Bronchial epithelial cell (primary cell): ENCODE measurements at regions not wholly inside any gene's neighbourhood (a gene's known extent, or its start where the extent isn't known, plus 50 kb on each side); places are given as distances from the start of the nearest gene placed in this dataset.

Experiments
- DNase-seq: peaks from one replicate; pipeline ENCODE4 v3.0.0-alpha.2; 2010; ENCODE audit warnings: low read depth
- FAIRE-seq: peaks from 2 replicates; lab custom pipeline; 2011; peaks lifted over from hg19 to GRCh38; lab: Jason Lieb, UNC
- H3K27me3 ChIP-seq: 2 replicates; pipeline ENCODE4 v1.5.1; 2011; ENCODE audit warnings: low read length; ENCODE audit not compliant: control insufficient read depth, insufficient read depth
- H3K36me3 ChIP-seq: 2 replicates; pipeline ENCODE4 v1.5.1; 2011; ENCODE audit warnings: low read length; ENCODE audit not compliant: control insufficient read depth, insufficient read depth
- H3K4me3 ChIP-seq: 2 replicates; pipeline ENCODE4 v1.5.1; 2011; ENCODE audit warnings: mild to moderate bottlenecking, low read depth, low read length, control low read depth
- CTCF ChIP-seq: IDR thresholded peaks from 2 replicates; pipeline ENCODE4 v1.5.1; 2011; ENCODE audit warnings: mild to moderate bottlenecking, moderate library complexity, low read length, control low read depth, inconsistent platforms; ENCODE audit not compliant: insufficient read depth, severe bottlenecking

- H3K4me3 ChIP-seq = no peak overlapping the region
- TF ChIP-seq CTCF = no peak
- FAIRE-seq (no peak), DNase-seq (no peak)
- H3K27me3 ChIP-seq = no peaks in the 10 kb centered on the region
- no peaks in the 10 kb centered on the region for H3K36me3 ChIP-seq
Observed at GRCh38 chr2:37560863-37561614, 110.4 kb downstream of the CDC42EP3 start.

- TF ChIP-seq CTCF = no peak
- peak; percentile 96 for DNase-seq
- Histone ChIP-seq H3K27me3 (no peaks in the 10 kb centered on the region), H3K4me3 (no peak overlapping the region), H3K36me3 (no peaks in the 10 kb centered on the region)
- no peak for FAIRE-seq
Observed at GRCh38 chr2:37561615-37562569, 109.5 kb downstream of the CDC42EP3 start.

- no peak for FAIRE-seq
- DNase-seq = no peak
- no peaks in the 10 kb centered on the region for H3K36me3 ChIP-seq
- H3K27me3 ChIP-seq = no peaks in the 10 kb centered on the region
- TF ChIP-seq CTCF = no peak
- H3K4me3 ChIP-seq = no peak overlapping the region
Observed at GRCh38 chr2:37563375-37564015, 107.9 kb downstream of the CDC42EP3 start.

- DNase-seq (no peak), FAIRE-seq (no peak)
- no peak for TF ChIP-seq CTCF
- Histone ChIP-seq H3K27me3 (no peaks in the 10 kb centered on the region), H3K36me3 (no peaks in the 10 kb centered on the region), H3K4me3 (no peak overlapping the region)
Observed at GRCh38 chr2:37564356-37564755, 107.1 kb downstream of the CDC42EP3 start.

GRCh38 chr2:37566517-37566981 lies 104.9 kb downstream of the CDC42EP3 start:
- TF ChIP-seq CTCF = no peak
- Histone ChIP-seq H3K27me3 (no peaks in the 10 kb centered on the region), H3K36me3 (no peaks in the 10 kb centered on the region), H3K4me3 (no peak overlapping the region)
- no peak for DNase-seq
- no peak for FAIRE-seq
